ENCODE measurements at regions not wholly inside any gene's neighbourhood (a gene's known extent, or its start where the extent isn't known, plus 50 kb on each side); places are given as distances from the start of the nearest gene placed in this dataset.

DNA sequence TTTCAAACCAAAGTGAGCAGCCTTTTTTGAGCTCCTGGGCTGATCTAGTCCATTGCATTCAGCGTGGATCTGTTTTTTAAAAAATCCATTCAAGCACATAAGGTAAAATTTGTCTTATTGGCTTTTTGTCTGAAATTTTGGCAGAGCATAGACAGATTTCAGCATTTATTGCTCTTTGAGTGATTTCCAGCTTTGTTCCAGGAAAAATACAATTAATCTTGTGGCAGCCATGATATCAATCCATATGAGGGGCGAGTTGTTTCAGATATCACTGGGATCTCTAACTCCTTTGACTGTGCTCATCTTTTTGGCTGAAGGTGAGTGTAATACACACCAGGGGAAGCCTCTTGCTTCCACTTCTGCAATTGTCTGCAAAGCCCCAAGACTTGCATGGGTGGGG is 523.9 kb downstream of the SLC4A3 start:
- ChIA-PET POLR2A (no interaction called here), CTCF (no interaction called here)
- no peak overlapping the region for H3K27ac Mint-ChIP-seq
- intact Hi-C loops (cut with micrococcal nuclease), result no loop called here
- H3K27me3 Mint-ChIP-seq, result peaks cover 0 to 17% (median 16%) of the 10 kb centered on the region in 5 donors
- Histone ChIP-seq H3K27ac (ENCODE audit: low read depth, low read length) (no peak overlapping the region), H3K27me3 (ENCODE audit: control insufficient read depth in 2 of 2, insufficient read depth in 2 of 2, low read length in 2 of 2) (no peaks in the 10 kb centered on the region), H3K4me1 (ENCODE audit: control insufficient read depth in 2 of 2, insufficient read depth in 2 of 2, low read length in 2 of 2) (no peaks in the 10 kb centered on the region), H3K4me3 (ENCODE audit: low read length) (no peak overlapping the region), H3K36me3 (ENCODE audit: control insufficient read depth in 2 of 3, insufficient read depth in 3 of 3, low read length in 3 of 3) (no peaks in the 10 kb centered on the region), H3K9me3 (ENCODE audit: control insufficient read depth in 2 of 3, low read length in 3 of 3) (no peaks in the 10 kb centered on the region)
- H3K4me1 Mint-ChIP-seq, result no peaks in the 10 kb centered on the region
- H3K9me3 Mint-ChIP-seq, result peaks cover 0 to 6% (median 0%) of the 10 kb centered on the region in 11 donors
- no peak overlapping the region for H3K4me3 Mint-ChIP-seq
- H3K36me3 Mint-ChIP-seq, result no peaks in the 10 kb centered on the region
- ATAC-seq, result no peak
- no peak for DNase-seq

- Mint-ChIP-seq H3K27ac (no peak overlapping the region), H3K4me3 (no peak overlapping the region), H3K36me3 (no peaks in the 10 kb centered on the region), H3K27me3 (peaks cover 0 to 17% (median 16%) of the 10 kb centered on the region in 5 donors), H3K4me1 (no peaks in the 10 kb centered on the region), H3K9me3 (peaks cover 0 to 6% (median 0%) of the 10 kb centered on the region in 11 donors)
- Histone ChIP-seq H3K27ac (ENCODE audit: low read depth, low read length) (no peak overlapping the region), H3K27me3 (ENCODE audit: control insufficient read depth in 2 of 2, insufficient read depth in 2 of 2, low read length in 2 of 2) (no peaks in the 10 kb centered on the region), H3K36me3 (ENCODE audit: control insufficient read depth in 2 of 3, insufficient read depth in 3 of 3, low read length in 3 of 3) (no peaks in the 10 kb centered on the region), H3K9me3 (ENCODE audit: control insufficient read depth in 2 of 3, low read length in 3 of 3) (no peaks in the 10 kb centered on the region), H3K4me1 (ENCODE audit: control insufficient read depth in 2 of 2, insufficient read depth in 2 of 2, low read length in 2 of 2) (no peaks in the 10 kb centered on the region), H3K4me3 (ENCODE audit: low read length) (no peak overlapping the region)
- intact Hi-C loops (cut with micrococcal nuclease), result no loop called here
- no peak for ATAC-seq
- ChIA-PET CTCF (no interaction called here), POLR2A (no interaction called here)
- DNase-seq, result no peak
These were observed 525.0 kb downstream of the SLC4A3 start for GRCh38 chr2:220152281-220152935.

- Mint-ChIP-seq H3K27me3 (peaks cover 0 to 17% (median 16%) of the 10 kb centered on the region in 5 donors), H3K27ac (no peak overlapping the region), H3K4me3 (no peak overlapping the region), H3K4me1 (no peaks in the 10 kb centered on the region), H3K36me3 (no peaks in the 10 kb centered on the region), H3K9me3 (peaks cover 0 to 6% (median 0%) of the 10 kb centered on the region in 11 donors)
- H3K4me1 ChIP-seq (ENCODE audit: control insufficient read depth in 2 of 2, insufficient read depth in 2 of 2, low read length in 2 of 2), result no peaks in the 10 kb centered on the region
- POLR2A ChIA-PET, result no interaction called here
- CTCF ChIA-PET, result no interaction called here
- intact Hi-C loops (cut with micrococcal nuclease), result no loop called here
- no peaks in the 10 kb centered on the region for H3K9me3 ChIP-seq (ENCODE audit: control insufficient read depth in 2 of 3, low read length in 3 of 3)
- H3K27ac ChIP-seq (ENCODE audit: low read depth, low read length), result no peak overlapping the region
- ATAC-seq (no peak), DNase-seq (no peak)
- H3K36me3 ChIP-seq (ENCODE audit: control insufficient read depth in 2 of 3, insufficient read depth in 3 of 3, low read length in 3 of 3), result no peaks in the 10 kb centered on the region
- no peak overlapping the region for H3K4me3 ChIP-seq (ENCODE audit: low read length)
- H3K27me3 ChIP-seq (ENCODE audit: control insufficient read depth in 2 of 2, insufficient read depth in 2 of 2, low read length in 2 of 2), result no peaks in the 10 kb centered on the region
These were observed 525.7 kb downstream of the SLC4A3 start for GRCh38 chr2:220153118-220153517.

DNA sequence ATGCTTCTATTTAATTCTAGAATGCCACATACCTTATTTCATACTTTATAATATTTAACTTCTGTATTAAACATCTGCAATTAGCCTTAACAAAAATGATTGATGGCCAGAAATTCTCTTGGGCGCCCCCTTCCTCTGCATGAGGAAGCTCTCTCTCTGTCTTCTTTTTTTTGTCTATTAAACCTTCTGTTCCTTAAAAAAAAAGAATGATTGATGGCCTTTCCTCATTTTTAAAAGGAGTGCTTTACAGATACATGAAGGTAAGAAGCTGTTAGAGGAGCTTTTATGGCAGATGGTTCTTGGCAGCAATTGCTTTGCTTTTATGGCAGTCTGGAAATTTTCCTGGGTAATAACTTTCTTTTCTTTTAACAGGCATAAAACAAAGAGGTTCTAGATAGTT is 526.9 kb downstream of the SLC4A3 start:
- Histone ChIP-seq H3K36me3 (ENCODE audit: control insufficient read depth in 2 of 3, insufficient read depth in 3 of 3, low read length in 3 of 3) (no peaks in the 10 kb centered on the region), H3K4me3 (ENCODE audit: low read length) (no peak overlapping the region), H3K9me3 (ENCODE audit: control insufficient read depth in 2 of 3, low read length in 3 of 3) (no peaks in the 10 kb centered on the region), H3K27ac (ENCODE audit: low read depth, low read length) (no peak overlapping the region), H3K4me1 (ENCODE audit: control insufficient read depth in 2 of 2, insufficient read depth in 2 of 2, low read length in 2 of 2) (no peaks in the 10 kb centered on the region), H3K27me3 (ENCODE audit: control insufficient read depth in 2 of 2, insufficient read depth in 2 of 2, low read length in 2 of 2) (no peaks in the 10 kb centered on the region)
- intact Hi-C loops (cut with micrococcal nuclease), result no loop called here
- Mint-ChIP-seq H3K4me1 (no peaks in the 10 kb centered on the region), H3K27ac (no peak overlapping the region), H3K9me3 (peaks cover 0 to 6% (median 0%) of the 10 kb centered on the region in 11 donors), H3K4me3 (no peak overlapping the region), H3K36me3 (no peaks in the 10 kb centered on the region), H3K27me3 (peaks cover 0 to 17% (median 16%) of the 10 kb centered on the region in 5 donors)
- POLR2A ChIA-PET, result no interaction called here
- CTCF ChIA-PET, result no interaction called here
- no peak for ATAC-seq
- DNase-seq, result no peak

DNA sequence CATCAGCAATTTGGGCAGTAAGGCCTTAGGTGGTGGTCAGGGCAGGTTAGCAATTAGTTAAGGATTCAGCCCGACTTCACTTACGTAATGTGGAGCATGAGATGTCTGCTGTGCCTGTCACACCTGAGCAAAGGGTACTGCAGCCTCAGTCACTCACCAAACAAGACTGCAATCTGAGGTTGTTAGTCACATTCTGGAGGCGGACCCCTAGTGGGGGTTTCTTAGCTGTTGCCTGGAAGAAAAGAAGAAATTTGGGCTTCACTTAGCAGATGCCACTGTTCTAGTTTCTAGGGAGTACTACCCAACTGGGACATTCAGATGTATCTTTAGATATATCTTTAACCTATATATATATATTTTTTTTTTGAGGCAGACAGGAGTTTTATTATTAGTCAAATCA is 529.9 kb downstream of the SLC4A3 start:
- Histone ChIP-seq H3K36me3 (ENCODE audit: control insufficient read depth in 2 of 3, insufficient read depth in 3 of 3, low read length in 3 of 3) (no peaks in the 10 kb centered on the region), H3K4me3 (ENCODE audit: low read length) (no peak overlapping the region), H3K9me3 (ENCODE audit: control insufficient read depth in 2 of 3, low read length in 3 of 3) (no peaks in the 10 kb centered on the region), H3K27me3 (ENCODE audit: control insufficient read depth in 2 of 2, insufficient read depth in 2 of 2, low read length in 2 of 2) (no peaks in the 10 kb centered on the region), H3K4me1 (ENCODE audit: control insufficient read depth in 2 of 2, insufficient read depth in 2 of 2, low read length in 2 of 2) (no peaks in the 10 kb centered on the region), H3K27ac (ENCODE audit: low read depth, low read length) (no peak overlapping the region)
- DNase-seq (no peak), ATAC-seq (no peak)
- intact Hi-C loops (cut with micrococcal nuclease), result no loop called here
- Mint-ChIP-seq H3K4me1 (no peaks in the 10 kb centered on the region), H3K9me3 (peaks cover 0 to 5% (median 3%) of the 10 kb centered on the region in 11 donors), H3K4me3 (no peak overlapping the region), H3K27me3 (peaks cover 0 to 13% (median 9%) of the 10 kb centered on the region in 5 donors), H3K27ac (no peak overlapping the region), H3K36me3 (no peaks in the 10 kb centered on the region)
- CTCF ChIA-PET, result no interaction called here
- POLR2A ChIA-PET, result no interaction called here

DNA sequence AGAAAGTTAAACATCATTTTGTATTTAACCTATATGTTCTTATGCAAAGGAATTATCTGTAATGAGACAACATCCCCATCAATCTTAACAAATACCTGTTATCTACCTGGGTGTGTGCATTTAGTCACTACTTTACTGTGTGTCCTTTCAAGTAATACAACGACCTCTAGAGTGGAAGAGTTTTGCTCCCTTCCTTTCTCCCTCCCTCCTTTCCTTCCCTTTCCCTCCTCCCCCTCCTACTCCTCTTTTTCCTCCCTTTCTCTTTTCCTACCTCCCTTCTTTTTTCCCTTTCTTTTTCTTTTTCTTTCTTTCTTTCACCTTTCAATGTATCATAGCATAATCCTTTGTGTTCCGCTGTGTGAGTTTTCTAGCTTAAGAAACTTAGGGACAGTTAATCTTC is 532.3 kb downstream of the SLC4A3 start:
- CTCF ChIA-PET, result no interaction called here

DNA sequence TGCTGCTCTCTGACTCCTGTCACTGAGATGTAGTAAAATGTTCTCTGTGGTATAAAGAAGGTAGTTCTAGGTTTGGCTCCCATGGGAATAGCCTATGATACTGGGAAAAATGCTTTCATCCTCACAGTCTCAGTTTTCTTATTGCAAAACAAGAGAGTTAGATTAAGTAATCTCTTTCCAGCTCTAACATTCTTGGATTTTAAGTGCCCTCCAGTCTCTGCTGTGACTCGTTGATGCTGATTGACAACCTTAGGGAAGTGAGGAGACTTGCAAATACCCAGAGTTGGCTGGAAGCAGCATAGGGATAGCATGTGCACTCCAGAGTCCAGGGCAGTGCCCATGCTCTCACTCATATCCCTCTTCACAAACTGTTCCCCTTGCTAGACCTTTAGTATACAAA is 534.9 kb downstream of the SLC4A3 start:
- DNase-seq (no peak), ATAC-seq (no peak)
- Mint-ChIP-seq H3K36me3 (no peaks in the 10 kb centered on the region), H3K27ac (no peak overlapping the region), H3K9me3 (peaks cover 0 to 6% (median 3%) of the 10 kb centered on the region in 11 donors), H3K4me3 (no peak overlapping the region), H3K27me3 (peaks cover 0 to 15% (median 3%) of the 10 kb centered on the region in 5 donors), H3K4me1 (no peaks in the 10 kb centered on the region)
- CTCF ChIA-PET, result no interaction called here
- Histone ChIP-seq H3K27me3 (ENCODE audit: control insufficient read depth in 2 of 2, insufficient read depth in 2 of 2, low read length in 2 of 2) (no peaks in the 10 kb centered on the region), H3K36me3 (ENCODE audit: control insufficient read depth in 2 of 3, insufficient read depth in 3 of 3, low read length in 3 of 3) (no peaks in the 10 kb centered on the region), H3K9me3 (ENCODE audit: control insufficient read depth in 2 of 3, low read length in 3 of 3) (no peaks in the 10 kb centered on the region), H3K4me3 (ENCODE audit: low read length) (no peak overlapping the region), H3K4me1 (ENCODE audit: control insufficient read depth in 2 of 2, insufficient read depth in 2 of 2, low read length in 2 of 2) (no peaks in the 10 kb centered on the region), H3K27ac (ENCODE audit: low read depth, low read length) (no peak overlapping the region)
- intact Hi-C loops (cut with micrococcal nuclease), result no loop called here
- POLR2A ChIA-PET, result no interaction called here

More for the DNA sequence above, 532.3 kb downstream of the SLC4A3 start:
- peaks cover 0 to 4% (median 0%) of the 10 kb centered on the region in 5 donors for H3K27me3 Mint-ChIP-seq
- no peak overlapping the region for H3K27ac Mint-ChIP-seq
- no peak overlapping the region for H3K4me3 ChIP-seq (ENCODE audit: low read length)
- H3K9me3 ChIP-seq (ENCODE audit: control insufficient read depth in 2 of 3, low read length in 3 of 3), result no peaks in the 10 kb centered on the region
- intact Hi-C loops (cut with micrococcal nuclease), result no loop called here
- peaks cover 0 to 6% (median 3%) of the 10 kb centered on the region in 11 donors for H3K9me3 Mint-ChIP-seq
- H3K27me3 ChIP-seq (ENCODE audit: control insufficient read depth in 2 of 2, insufficient read depth in 2 of 2, low read length in 2 of 2), result no peaks in the 10 kb centered on the region
- no peaks in the 10 kb centered on the region for H3K4me1 Mint-ChIP-seq
- no peak for DNase-seq
- no peaks in the 10 kb centered on the region for H3K36me3 Mint-ChIP-seq
- H3K4me1 ChIP-seq (ENCODE audit: control insufficient read depth in 2 of 2, insufficient read depth in 2 of 2, low read length in 2 of 2), result no peaks in the 10 kb centered on the region
- H3K4me3 Mint-ChIP-seq, result no peak overlapping the region
- H3K27ac ChIP-seq (ENCODE audit: low read depth, low read length), result no peak overlapping the region
- no peak for ATAC-seq
- H3K36me3 ChIP-seq (ENCODE audit: control insufficient read depth in 2 of 3, insufficient read depth in 3 of 3, low read length in 3 of 3), result no peaks in the 10 kb centered on the region
- POLR2A ChIA-PET, result no interaction called here
